GM12873 (cell line): ENCODE measurements at regions not wholly inside any gene's neighbourhood (a gene's known extent, or its start where the extent isn't known, plus 50 kb on each side); places are given as distances from the start of the nearest gene placed in this dataset.

Experiments
- CTCF ChIP-seq: IDR thresholded peaks from 2 replicates; pipeline ENCODE4 v1.5.1; 2012; ENCODE audit warnings: low read depth, mild to moderate bottlenecking, moderate library complexity, low read length, control low read depth; ENCODE audit not compliant: insufficient read depth; ENCODE audit errors: missing control alignments

DNA sequence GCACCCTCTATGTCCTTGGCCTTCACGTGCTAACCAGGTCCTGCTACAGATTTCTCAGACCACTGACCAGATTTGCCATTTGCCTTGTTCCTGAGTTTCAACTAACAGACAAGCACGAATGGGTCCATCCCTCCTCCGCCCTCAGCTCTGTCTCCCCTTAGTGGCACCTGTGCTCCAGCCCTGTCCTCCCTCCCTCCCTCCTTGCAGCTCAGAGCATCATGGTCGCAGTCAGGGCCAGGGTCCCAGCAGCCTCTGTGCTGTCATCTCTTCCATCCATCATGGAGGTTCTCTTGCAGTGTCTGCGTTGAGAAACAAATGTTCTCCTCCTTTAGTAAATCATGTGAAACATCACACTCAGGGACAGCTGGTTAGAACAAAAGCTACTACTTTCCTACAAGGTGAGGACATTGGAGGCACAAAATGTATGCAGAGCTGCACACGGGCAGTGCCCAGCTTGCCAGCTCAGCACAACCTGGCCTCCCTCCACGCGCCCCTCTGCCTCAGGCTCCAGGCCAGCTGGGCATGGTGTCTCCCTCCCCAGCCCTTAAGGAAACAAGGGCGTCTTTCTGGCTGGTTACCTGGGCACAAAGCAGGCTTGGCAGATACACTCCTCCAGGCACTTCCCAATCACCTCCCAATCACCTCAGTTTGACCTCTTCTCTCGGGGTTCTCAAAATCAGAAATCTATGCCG lies 79.5 kb upstream of the ATP6AP2 start:
- no peak for TF ChIP-seq CTCF

GRCh38 chrX:40496728-40497127 lies 84.0 kb upstream of the ATP6AP2 start:
- peak; percentile 6 for TF ChIP-seq CTCF

DNA sequence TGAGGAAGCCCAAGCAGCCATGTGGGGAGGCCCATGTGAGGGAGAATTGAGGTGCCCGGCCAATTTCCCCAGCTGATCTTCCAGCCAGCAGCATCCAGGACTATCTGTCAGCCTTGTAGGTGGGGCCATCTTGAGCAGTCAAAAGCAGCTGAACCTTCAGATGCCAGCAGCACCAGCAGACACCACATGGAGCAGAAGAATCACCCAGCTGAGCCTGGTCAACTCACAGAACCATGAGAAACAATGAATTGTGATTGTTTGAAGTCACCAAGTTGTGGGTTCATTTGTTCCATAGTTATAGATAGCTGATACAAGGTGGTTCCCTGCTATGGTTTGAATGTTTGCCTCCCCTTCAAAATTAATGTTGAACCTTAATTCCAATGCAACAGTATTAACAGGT lies 85.1 kb upstream of the ATP6AP2 start:
- no peak for TF ChIP-seq CTCF

GRCh38 chrX:40494005-40494404 lies 86.8 kb upstream of the ATP6AP2 start:
- no peak for TF ChIP-seq CTCF

GRCh38 chrX:40488296-40488695 lies 92.5 kb upstream of the ATP6AP2 start:
- TF ChIP-seq CTCF, result no peak

DNA sequence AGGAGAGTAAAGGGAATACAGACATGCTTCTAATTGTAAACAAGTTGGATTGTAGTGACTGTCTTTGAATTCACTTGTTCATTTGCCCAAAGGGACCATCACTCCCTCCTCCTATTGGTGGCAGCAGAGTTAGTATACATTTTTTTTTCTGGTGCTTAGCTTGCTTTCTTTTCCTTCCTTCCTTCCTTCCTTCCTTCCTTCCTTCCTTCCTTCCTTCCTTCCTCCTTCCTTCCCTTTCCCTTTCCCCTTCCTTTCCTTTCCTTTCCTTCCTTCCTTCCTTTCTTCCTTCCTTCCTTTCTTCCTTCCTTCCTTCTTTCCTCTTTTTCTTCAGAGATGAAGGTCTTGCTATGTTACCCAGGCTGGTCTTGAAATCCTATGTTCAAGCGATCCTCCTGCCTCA lies 94.8 kb upstream of the ATP6AP2 start:
- TF ChIP-seq CTCF, result no peak

- TF ChIP-seq CTCF, result no peak
Measured at GRCh38 chrX:40485102-40485826, 95.5 kb upstream of the ATP6AP2 start.
